Spleen (tissue), 11 donors: ENCODE measurements at regions not wholly inside any gene's neighbourhood (a gene's known extent, or its start where the extent isn't known, plus 50 kb on each side); places are given as distances from the start of the nearest gene placed in this dataset.

Experiments used
- DNase-seq: peaks from one replicate; pipeline ENCODE4 v3.0.0-alpha.2; 2020
- H3K27ac ChIP-seq, 8 donors: fragments of 200-600 bp; sonication (generic) in 7 of 8; 1 replicate in 4 of 8; 2 replicates in 4 of 8; pipeline versions ENCODE4 v1.5.0 to v1.8.0; 2016 to 2021; ENCODE audit warnings: inconsistent platforms in 4 of 8, mild to moderate bottlenecking in 4 of 8, moderate library complexity in 1 of 8
- H3K27me3 ChIP-seq, 7 donors: fragments of 200-600 bp; sonication (generic) in 6 of 7; replicated peaks in 1 of 7; 1 replicate in 4 of 7; 2 replicates in 3 of 7; pipeline versions ENCODE4 v1.5.0 to v1.8.0; 2016 to 2021; ENCODE audit warnings: inconsistent platforms in 3 of 7, mild to moderate bottlenecking in 1 of 7
- H3K36me3 ChIP-seq, 6 donors: fragments of 200-600 bp; sonication (generic) in 5 of 6; 1 replicate in 4 of 6; 2 replicates in 2 of 6; pipeline versions ENCODE4 v1.5.0 to v1.8.0; 2016 to 2021; ENCODE audit warnings: inconsistent platforms in 2 of 6
- H3K4me1 ChIP-seq, 6 donors: fragments of 200-600 bp; sonication (generic) in 5 of 6; 1 replicate in 3 of 6; 2 replicates in 3 of 6; pipeline versions ENCODE4 v1.5.0 to v1.8.0; 2016 to 2021; ENCODE audit warnings: inconsistent platforms in 3 of 6
- H3K4me3 ChIP-seq, 8 donors: fragments of 200-600 bp; sonication (generic) in 7 of 8; 1 replicate in 4 of 8; 2 replicates in 4 of 8; pipeline versions ENCODE4 v1.5.0 to v1.8.0; 2016 to 2021; ENCODE audit warnings: inconsistent platforms in 4 of 8, mild to moderate bottlenecking in 4 of 8, moderate library complexity in 2 of 8
- H3K9me3 ChIP-seq, 8 donors: fragments of 200-600 bp; sonication (generic) in 7 of 8; 1 replicate in 4 of 8; 2 replicates in 4 of 8; pipeline versions ENCODE4 v1.5.0 to v1.8.0; 2016 to 2021; ENCODE audit warnings: inconsistent platforms in 4 of 8
- POLR2A ChIP-seq, 3 donors: fragments of 450-650 bp; IDR thresholded peaks; one replicate each; pipeline ENCODE4 v1.5.1; 2017; ENCODE audit warnings: antibody characterized with exemption in 3 of 3, mild to moderate bottlenecking in 1 of 3
- POLR2AphosphoS5 ChIP-seq, 3 donors: sonication (generic); formaldehyde crosslinking; IDR thresholded peaks; one replicate each; pipeline ENCODE4 v1.5.1; 2017; ENCODE audit warnings: antibody characterized with exemption in 3 of 3
- WGBS, 5 donors: extraction: QIAGEN DNeasy Blood & Tissue Kit in 3 of 5; methylation state at CpG; one replicate each; pipeline versions ENCODE4 v1.1.5 to v1.1.7; 2013 to 2018; 5-methylcytosine and 5-hydroxymethylcytosine counted together
- intact Hi-C: fragments of 100-400 bp; cut with DNase I; formaldehyde crosslinking; loops from one replicate; pipeline ENCODE4 v1.15.0; 2023; ENCODE audit warnings: low total_unique reads
- TF ChIP-seq, protein P1 (sequence below), 11 experiments: fragments of 200-600 bp in 7 of 11; fragments of 450-650 bp in 4 of 11; sonication (generic) in 4 of 11; IDR thresholded peaks in 8 of 11; conservative IDR thresholded peaks in 3 of 11; 1 replicate in 7 of 11; 2 replicates in 4 of 11; pipeline versions ENCODE4 v1.4.0 to v1.8.0; 2016 to 2021; ENCODE audit warnings: antibody characterized with exemption in 11 of 11, inconsistent platforms in 4 of 11, mild to moderate bottlenecking in 1 of 11
- donor health status: healthy with polysubstance abuse.
- donor health status: DM: no; HTN: no; CAD: no; lungs with moderate emphysema.
- donor health status: DM: no; HTN: no; CAD: no.
- donor health status: Bipolar disorder and iron deficiency.
- donor health status: healthy.
- donor health status: DM: no; HTN: no; CAD: no.
- donor health status: DM: yes; HTN: yes; CAD: no.

DNA sequence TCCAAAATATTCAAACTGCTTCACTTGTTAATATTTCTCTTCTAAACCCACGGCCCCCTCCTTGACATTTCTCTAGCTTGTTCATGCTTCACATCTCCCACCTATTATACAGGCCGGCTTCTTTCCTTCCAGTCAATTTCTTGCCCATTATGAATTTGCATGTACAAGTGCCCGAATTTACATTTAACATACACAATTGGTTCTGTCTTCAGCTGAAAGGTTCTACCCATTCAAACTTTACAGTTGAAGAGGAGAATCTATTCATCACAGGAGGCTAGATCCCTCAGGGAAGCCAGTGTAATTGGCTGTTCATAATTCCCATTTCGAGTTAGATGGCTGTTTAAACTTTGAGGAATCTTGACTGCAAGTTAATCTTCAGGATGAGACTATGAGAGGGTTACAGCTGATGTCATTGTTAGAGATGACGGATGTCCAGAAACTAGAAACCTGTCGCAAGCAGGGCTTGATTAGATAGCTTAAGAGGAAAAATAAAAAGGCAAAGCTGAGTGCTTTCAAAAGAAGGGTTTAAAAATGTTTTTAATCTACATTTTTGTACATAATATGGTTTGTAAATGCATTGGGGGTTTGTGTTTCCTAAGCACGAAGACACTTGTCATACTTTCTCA lies 157.0 kb downstream of the ADSS2 start:
- Histone ChIP-seq H3K4me3 (no peak overlapping the region), H3K27ac (no peak overlapping the region), H3K9me3 (no peaks in the 10 kb centered on the region), H3K36me3 (no peaks in the 10 kb centered on the region), H3K27me3 (no peaks in the 10 kb centered on the region), H3K4me1 (peaks cover 0 to 13% (median 6%) of the 10 kb centered on the region in 6 donors)
- intact Hi-C loops = no loop called here
- no peak for DNase-seq
- WGBS, 5 donors = 83 to 93% (median 88%) methylated on average over 7 of the region's 7 CpGs
- no peak for TF ChIP-seq POLR2A (IDR thresholded peaks at IDR 0.05)
- TF ChIP-seq POLR2AphosphoS5 (IDR thresholded peaks at IDR 0.05) = no peak
- TF ChIP-seq, protein P1, sequence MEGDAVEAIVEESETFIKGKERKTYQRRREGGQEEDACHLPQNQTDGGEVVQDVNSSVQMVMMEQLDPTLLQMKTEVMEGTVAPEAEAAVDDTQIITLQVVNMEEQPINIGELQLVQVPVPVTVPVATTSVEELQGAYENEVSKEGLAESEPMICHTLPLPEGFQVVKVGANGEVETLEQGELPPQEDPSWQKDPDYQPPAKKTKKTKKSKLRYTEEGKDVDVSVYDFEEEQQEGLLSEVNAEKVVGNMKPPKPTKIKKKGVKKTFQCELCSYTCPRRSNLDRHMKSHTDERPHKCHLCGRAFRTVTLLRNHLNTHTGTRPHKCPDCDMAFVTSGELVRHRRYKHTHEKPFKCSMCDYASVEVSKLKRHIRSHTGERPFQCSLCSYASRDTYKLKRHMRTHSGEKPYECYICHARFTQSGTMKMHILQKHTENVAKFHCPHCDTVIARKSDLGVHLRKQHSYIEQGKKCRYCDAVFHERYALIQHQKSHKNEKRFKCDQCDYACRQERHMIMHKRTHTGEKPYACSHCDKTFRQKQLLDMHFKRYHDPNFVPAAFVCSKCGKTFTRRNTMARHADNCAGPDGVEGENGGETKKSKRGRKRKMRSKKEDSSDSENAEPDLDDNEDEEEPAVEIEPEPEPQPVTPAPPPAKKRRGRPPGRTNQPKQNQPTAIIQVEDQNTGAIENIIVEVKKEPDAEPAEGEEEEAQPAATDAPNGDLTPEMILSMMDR (IDR thresholded peaks at IDR 0.05 in 8 of 11, conservative IDR thresholded peaks at IDR 0.05 in 3 of 11) = no peak

GRCh38 chr1:244296003-244296402 lies 155.7 kb downstream of the ADSS2 start:
- Histone ChIP-seq H3K4me3 (no peak overlapping the region), H3K36me3 (no peaks in the 10 kb centered on the region), H3K27me3 (no peaks in the 10 kb centered on the region), H3K27ac (peak overlapping the region in 1 of 8 donors; percentile 21), H3K9me3 (no peaks in the 10 kb centered on the region), H3K4me1 (peaks cover 0 to 24% (median 6%) of the 10 kb centered on the region in 6 donors)
- WGBS, 5 donors = 78 to 89% (median 86%) methylated on average over 7 to 8 of the region's 8 CpGs
- no peak for TF ChIP-seq POLR2A (IDR thresholded peaks at IDR 0.05)
- TF ChIP-seq, protein P1 (IDR thresholded peaks at IDR 0.05 in 8 of 11, conservative IDR thresholded peaks at IDR 0.05 in 3 of 11) = no peak
- no peak for TF ChIP-seq POLR2AphosphoS5 (IDR thresholded peaks at IDR 0.05)
- no peak for DNase-seq
- intact Hi-C loops = no loop called here

GRCh38 chr1:244296447-244296846 lies 155.3 kb downstream of the ADSS2 start:
- WGBS, 5 donors = 47 to 55% (median 50%) methylated on average over 6 of the region's 6 CpGs
- Histone ChIP-seq H3K4me1 (peaks cover 0 to 24% (median 6%) of the 10 kb centered on the region in 6 donors), H3K9me3 (no peaks in the 10 kb centered on the region), H3K27me3 (no peaks in the 10 kb centered on the region), H3K27ac (peak overlapping the region in 1 of 8 donors; percentile 21), H3K36me3 (no peaks in the 10 kb centered on the region), H3K4me3 (no peak overlapping the region)
- no peak for DNase-seq
- TF ChIP-seq POLR2AphosphoS5 (IDR thresholded peaks at IDR 0.05) (no peak), POLR2A (IDR thresholded peaks at IDR 0.05) (no peak)
- TF ChIP-seq, protein P1 (IDR thresholded peaks at IDR 0.05 in 8 of 11, conservative IDR thresholded peaks at IDR 0.05 in 3 of 11) = no peak
- intact Hi-C loops = no loop called here

DNA sequence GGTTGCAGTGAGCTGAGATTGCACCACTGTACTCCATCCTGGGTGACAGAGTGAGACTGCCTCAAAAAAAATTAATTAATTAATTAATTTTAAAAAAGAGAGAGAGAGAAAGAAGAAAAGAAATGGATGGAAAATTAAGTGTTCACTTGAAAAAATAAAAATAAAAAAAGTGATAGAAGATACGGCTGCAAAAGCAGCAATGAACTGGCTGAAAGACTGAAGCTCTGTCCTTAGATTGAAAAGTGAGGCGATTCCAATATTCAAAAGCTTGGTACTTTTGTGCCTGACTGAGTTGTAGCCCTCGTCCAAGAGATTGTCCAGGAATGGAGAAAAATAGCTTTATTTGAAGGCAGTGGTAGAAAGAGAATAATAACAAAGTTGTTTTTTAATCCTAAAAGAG lies 154.6 kb downstream of the ADSS2 start:
- WGBS, 5 donors = 75 to 96% (median 93%) methylated on average over 3 of the region's 3 CpGs
- TF ChIP-seq POLR2A (IDR thresholded peaks at IDR 0.05) = no peak
- TF ChIP-seq, protein P1 (IDR thresholded peaks at IDR 0.05 in 8 of 11, conservative IDR thresholded peaks at IDR 0.05 in 3 of 11) = no peak
- TF ChIP-seq POLR2AphosphoS5 (IDR thresholded peaks at IDR 0.05) = no peak
- Histone ChIP-seq H3K4me1 (peaks cover 0 to 24% (median 6%) of the 10 kb centered on the region in 6 donors), H3K27me3 (no peaks in the 10 kb centered on the region), H3K9me3 (no peaks in the 10 kb centered on the region), H3K4me3 (no peak overlapping the region), H3K27ac (no peak overlapping the region), H3K36me3 (no peaks in the 10 kb centered on the region)
- no peak for DNase-seq
- intact Hi-C loops = no loop called here
